Activated CD4-positive, alpha-beta memory T cell treated with anti-CD3 and anti-CD28 coated beads for 36 hours (primary cell): ENCODE measurements at regions not wholly inside any gene's neighbourhood (a gene's known extent, or its start where the extent isn't known, plus 50 kb on each side); places are given as distances from the start of the nearest gene placed in this dataset.
A peak's percentile ranks its signal among the peaks of the same experiment; 100 is the strongest.

ENCODE experiments used
- CTCF ChIA-PET: fragments of 350-600 bp; sonication (Branson Sonifier 250); formaldehyde crosslinking; loops from one replicate; lab custom pipeline; 2021; ENCODE audit warnings: antibody characterized with exemption, inconsistent platforms; lab: Charles Lee
- POLR2A ChIA-PET: fragments of 350-600 bp; sonication (Branson Sonifier 250); formaldehyde crosslinking; loops from one replicate; lab custom pipeline; 2021; ENCODE audit warnings: antibody characterized with exemption; lab: Charles Lee
- DNase-seq: peaks from one replicate; pipeline ENCODE4 v3.0.0-alpha.2; 2020
- H3K27ac Mint-ChIP-seq: one replicate; pipeline ENCODE4 v1.8.0; 2021; ENCODE audit warnings: mixed read lengths
- H3K27me3 Mint-ChIP-seq: one replicate; pipeline ENCODE4 v1.8.0; 2021; ENCODE audit warnings: mixed read lengths
- H3K36me3 Mint-ChIP-seq: one replicate; pipeline ENCODE4 v1.8.0; 2021; ENCODE audit warnings: mixed read lengths
- H3K4me1 Mint-ChIP-seq: one replicate; pipeline ENCODE4 v1.8.0; 2021; ENCODE audit warnings: low read depth, mixed read lengths
- H3K4me3 Mint-ChIP-seq: one replicate; pipeline ENCODE4 v1.8.0; 2021; ENCODE audit warnings: mild to moderate bottlenecking, mixed read lengths
- H3K9me3 Mint-ChIP-seq: one replicate; pipeline ENCODE4 v1.8.0; 2021; ENCODE audit warnings: mixed read lengths
- intact Hi-C: fragments of 100-400 bp; cut with micrococcal nuclease; formaldehyde crosslinking; loops from one replicate; pipeline ENCODE4 v1.15.1; 2023

DNA sequence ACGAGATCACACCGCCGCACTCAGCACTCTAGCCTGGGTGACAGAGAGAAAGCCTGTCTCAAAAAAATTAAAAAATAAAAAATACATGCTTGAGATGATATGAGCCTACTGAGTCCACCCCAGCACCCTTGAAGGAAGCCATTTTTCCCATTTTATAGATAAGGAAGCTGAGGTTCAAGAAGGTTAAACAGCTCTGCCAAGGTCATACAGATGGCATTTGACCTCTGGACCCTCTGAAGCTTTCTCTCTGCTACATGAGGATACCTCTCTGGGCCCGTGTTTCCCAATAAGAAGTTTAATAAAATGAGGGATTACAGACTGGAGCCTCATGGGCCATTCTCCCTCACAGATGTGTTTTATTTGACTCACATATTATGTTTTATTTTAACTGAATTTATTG lies 53.9 kb upstream of the PNMA1 start:
- no peak for DNase-seq
- Mint-ChIP-seq H3K27ac (no peak overlapping the region), H3K4me1 (peaks cover 64% of the 10 kb centered on the region), H3K4me3 (no peak overlapping the region), H3K27me3 (no peaks in the 10 kb centered on the region), H3K36me3 (no peaks in the 10 kb centered on the region), H3K9me3 (no peaks in the 10 kb centered on the region)
- intact Hi-C loops, result no loop called here
- ChIA-PET CTCF (interaction anchor here (1.8 to 2.2 kb wide), 2 partner anchors 9 to 39 kb away, joined by 6 to 9 read pairs; a partner anchor contains a TSS), POLR2A (interaction anchor here (0.5 to 1.1 kb wide), 3 partner anchors 9 to 17 kb away, joined by 3 to 4 read pairs (median 3); a partner anchor contains a TSS)

DNA sequence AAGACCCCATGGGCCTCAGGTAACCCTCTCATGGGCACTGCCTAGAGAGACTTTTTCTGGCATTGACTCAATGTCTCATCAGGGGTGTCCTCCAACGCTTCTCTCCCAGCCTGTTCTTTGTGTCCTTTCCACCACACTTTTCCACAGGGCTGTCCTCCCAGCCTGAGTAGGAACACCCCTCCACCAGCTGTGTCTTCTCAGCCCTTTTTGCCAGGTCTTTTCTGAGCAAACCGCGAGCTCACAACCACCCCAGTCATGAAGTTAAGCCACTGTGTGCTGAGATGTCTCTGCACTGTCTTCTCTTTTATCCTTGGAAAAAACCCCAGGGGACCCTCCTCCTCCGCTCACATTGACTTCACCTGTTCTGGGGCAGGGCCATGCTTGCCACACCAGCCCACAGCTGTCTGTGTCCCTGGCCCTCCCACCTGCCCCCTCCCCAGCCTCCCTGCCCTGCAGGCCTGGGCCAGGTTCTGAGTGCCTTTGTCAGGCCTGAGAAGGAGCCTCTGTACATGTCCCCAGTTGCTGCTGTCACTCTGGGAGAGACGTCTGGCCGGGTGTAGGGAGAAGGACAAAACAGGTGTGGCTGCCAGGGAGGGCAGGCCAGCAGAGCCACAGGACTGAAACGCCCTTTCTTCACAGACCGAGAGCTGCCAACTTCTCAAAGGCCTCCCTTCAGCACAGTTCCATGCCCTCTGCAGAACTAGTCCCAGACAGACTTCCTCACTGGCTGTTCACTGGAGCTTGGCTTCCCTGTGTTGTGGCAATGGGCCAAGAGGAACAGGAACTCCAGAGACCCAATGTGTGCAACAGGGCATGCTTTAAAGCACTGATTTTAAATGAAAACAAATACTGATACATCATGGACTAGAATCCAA lies 50.5 kb upstream of the PNMA1 start:
- ChIA-PET CTCF (interaction anchor here (1.5 to 1.7 kb wide), 2 partner anchors 9 to 21 kb away, joined by 5 read pairs; no protein-coding TSS in a partner anchor), POLR2A (interaction anchor here (1.2 kb wide), 1 partner anchor 22 kb away, joined by 4 read pairs; no protein-coding TSS in a partner anchor)
- peak overlapping the region; percentile 73 for H3K27ac Mint-ChIP-seq

More for the DNA sequence above, 50.5 kb upstream of the PNMA1 start:
- Mint-ChIP-seq H3K27me3 (no peaks in the 10 kb centered on the region), H3K4me3 (no peak overlapping the region), H3K36me3 (peaks cover 3% of the 10 kb centered on the region), H3K9me3 (no peaks in the 10 kb centered on the region), H3K4me1 (peaks cover 65% of the 10 kb centered on the region)
- intact Hi-C loops, result loop anchor here (5.0 kb wide), 1 partner anchor 253 kb away; the partner anchor contains the start of genes BBOF1 and ENTPD5
- no peak for DNase-seq
